Endothelial cell of umbilical vein (primary cell): ENCODE measurements at regions not wholly inside any gene's neighbourhood (a gene's known extent, or its start where the extent isn't known, plus 50 kb on each side); places are given as distances from the start of the nearest gene placed in this dataset.

Source experiments
- BruUV-seq: library from RNA; stranded (reverse); fragments of 400-500 nt; replicated peaks from 2 replicates; lab custom pipeline; 2021; lab: Mats Ljungman, UMichigan
- CTCF ChIA-PET: fragments of 300-600, 350-600 bp; sonication (Branson Sonifier 250); formaldehyde crosslinking; loops from one replicate; lab custom pipeline; 2021; ENCODE audit warnings: antibody characterized with exemption, inconsistent platforms; lab: Charles Lee
- POLR2A ChIA-PET: fragments of 300-600, 350-600 bp; sonication (Branson Sonifier 250); formaldehyde crosslinking; loops from one replicate; lab custom pipeline; 2021; ENCODE audit warnings: antibody characterized with exemption, inconsistent platforms; lab: Charles Lee
- DNase-seq: peaks from one replicate; pipeline ENCODE4 v3.0.0-alpha.2; 2011; ENCODE audit warnings: low read depth, low spot score
- FAIRE-seq: peaks from 2 replicates; lab custom pipeline; 2011; peaks lifted over from hg19 to GRCh38; lab: Jason Lieb, UNC
- H2AFZ ChIP-seq: 2 replicates; pipeline ENCODE4 v1.6.0; 2012; ENCODE audit warnings: low read depth, low read length, control low read depth, inconsistent platforms
- H3K27ac ChIP-seq: 2 replicates; pipeline ENCODE4 v1.5.1; 2011; ENCODE audit warnings: low read depth, mild to moderate bottlenecking, control low read depth, low read length, moderate library complexity; ENCODE audit not compliant: insufficient read depth
- H3K27me3 ChIP-seq, 2 experiments: 2 replicates each; pipeline versions ENCODE4 v1.6.0 to v1.6.1; 2011; ENCODE audit warnings: low read length in 2 of 2, mixed read lengths in 1 of 2; ENCODE audit not compliant: control insufficient read depth in 2 of 2, insufficient read depth in 2 of 2
- H3K36me3 ChIP-seq, 2 experiments: 2 replicates in 1 of 2; 3 replicates in 1 of 2; pipeline ENCODE4 v1.5.1; 2011; ENCODE audit warnings: low read length in 2 of 2, mild to moderate bottlenecking in 1 of 2, moderate library complexity in 1 of 2; ENCODE audit not compliant: control insufficient read depth in 2 of 2, insufficient read depth in 2 of 2; ENCODE audit errors: extremely low read depth in 1 of 2
- H3K4me1 ChIP-seq: 3 replicates; pipeline ENCODE4 v1.5.1; 2011; ENCODE audit warnings: mild to moderate bottlenecking, low read length; ENCODE audit not compliant: control insufficient read depth, insufficient read depth; ENCODE audit errors: extremely low read depth
- H3K4me2 ChIP-seq: 2 replicates; pipeline ENCODE4 v1.6.1; 2011; ENCODE audit warnings: low read length, control low read depth, mixed read lengths; ENCODE audit not compliant: insufficient read depth
- H3K4me3 ChIP-seq, 3 experiments: fragments of 200-600 bp in 1 of 3; sonication (generic), shearing (Covaris generic) in 1 of 3; replicated peaks in 1 of 3; 2 replicates each; pipeline ENCODE4 v1.5.1; 2011 to 2016; ENCODE audit warnings: control low read depth in 3 of 3, low read length in 3 of 3, mild to moderate bottlenecking in 2 of 3, inconsistent platforms in 1 of 3, low read depth in 1 of 3, moderate library complexity in 1 of 3; ENCODE audit not compliant: insufficient read depth in 1 of 3
- H3K79me2 ChIP-seq: 2 replicates; pipeline ENCODE4 v1.6.0; 2012; ENCODE audit warnings: low read length, inconsistent platforms; ENCODE audit not compliant: control insufficient read depth, insufficient read depth
- H3K9ac ChIP-seq: replicated peaks from 2 replicates; pipeline ENCODE3; 2011; ENCODE audit warnings: low read length, control low read depth; ENCODE audit not compliant: insufficient read depth; ENCODE audit errors: extremely low read depth
- H3K9me1 ChIP-seq: replicated peaks from 3 replicates; pipeline ENCODE4 v1.6.0; 2011; ENCODE audit warnings: mild to moderate bottlenecking, low read length; ENCODE audit not compliant: control insufficient read depth, insufficient read depth; ENCODE audit errors: extremely low read depth
- H3K9me3 ChIP-seq: replicated peaks from 2 replicates; pipeline ENCODE4 v1.5.1; 2012; ENCODE audit warnings: low read length, inconsistent platforms; ENCODE audit not compliant: control insufficient read depth, insufficient read depth
- H4K20me1 ChIP-seq: replicated peaks from 2 replicates; pipeline ENCODE3; 2011; ENCODE audit warnings: mild to moderate bottlenecking, low read length; ENCODE audit not compliant: control insufficient read depth, insufficient read depth; ENCODE audit errors: extremely low read depth
- EZH2 ChIP-seq: IDR thresholded peaks from 2 replicates; pipeline ENCODE4 v1.6.1; 2012; ENCODE audit warnings: borderline replicate concordance, low read depth, mild to moderate bottlenecking, moderate library complexity, low read length, inconsistent platforms; ENCODE audit not compliant: severe bottlenecking
- FOS ChIP-seq: IDR thresholded peaks from 2 replicates; pipeline ENCODE4 v1.6.1; 2011; ENCODE audit warnings: mild to moderate bottlenecking, low read length, moderate library complexity, borderline replicate concordance; ENCODE audit not compliant: insufficient read depth
- JUN ChIP-seq: IDR thresholded peaks from 2 replicates; pipeline ENCODE4 v1.6.1; 2011; ENCODE audit warnings: borderline replicate concordance, low read depth; ENCODE audit not compliant: insufficient read length, insufficient read depth
- POLR2A ChIP-seq: IDR thresholded peaks from 2 replicates; pipeline ENCODE4 v1.6.1; 2012; ENCODE audit warnings: low read depth, mild to moderate bottlenecking, control low read depth, low read length
- POLR2AphosphoS5 ChIP-seq: IDR thresholded peaks from 2 replicates; pipeline ENCODE4 v1.6.1; 2012; ENCODE audit warnings: low read depth, mild to moderate bottlenecking, control low read depth, low read length, moderate library complexity; ENCODE audit not compliant: insufficient read depth
- dilution Hi-C: fragments of 300-500 bp; cut with MboI; formaldehyde crosslinking; loops from one replicate; pipeline ENCODE4 v1.15.0; 2019; ENCODE audit warnings: low sequenced_read_pairs; ENCODE audit not compliant: extremely low pct_ligation_motif_present
- intact Hi-C: fragments of 100-400 bp; cut with micrococcal nuclease; formaldehyde crosslinking; loops from one replicate; pipeline ENCODE4 v1.10.0; 2022

DNA sequence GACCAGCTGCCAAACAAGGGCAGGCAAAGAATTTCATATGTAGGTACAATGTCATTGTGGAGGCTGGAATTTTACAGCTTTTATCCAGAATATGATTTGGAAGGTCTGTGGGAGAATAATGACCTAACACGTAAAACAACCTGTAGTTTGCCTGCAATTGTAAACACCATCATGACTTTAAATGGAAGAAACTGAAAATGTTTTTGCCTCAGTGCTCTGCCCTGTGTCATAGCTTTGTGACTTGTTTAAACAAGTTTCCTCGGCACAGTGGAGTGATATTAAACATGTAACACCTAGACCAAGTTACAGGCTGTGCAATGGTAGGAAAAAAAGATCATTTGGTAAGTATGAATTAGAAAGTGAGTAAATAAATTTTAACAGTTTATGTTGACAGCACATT is 171.6 kb upstream of the MBNL1 start:
- Histone ChIP-seq H3K36me3 (no peaks in the 10 kb centered on the region), H3K4me2 (no peak overlapping the region), H3K79me2 (no peaks in the 10 kb centered on the region), H3K9me3 (no peaks in the 10 kb centered on the region), H3K27me3 (no peaks in the 10 kb centered on the region), H3K9ac (no peak overlapping the region), H3K27ac (no peak overlapping the region), H3K4me1 (no peaks in the 10 kb centered on the region), H2AFZ (no peak overlapping the region), H3K4me3 (no peak overlapping the region), H3K9me1 (no peaks in the 10 kb centered on the region), H4K20me1 (no peaks in the 10 kb centered on the region)
- BruUV-seq = no TSS peak
- FAIRE-seq (no peak), DNase-seq (no peak)
- dilution Hi-C loops = no loop called here
- no peak for TF ChIP-seq EZH2
- no peak for TF ChIP-seq POLR2AphosphoS5
- TF ChIP-seq JUN = no peak
- no peak for TF ChIP-seq POLR2A
- TF ChIP-seq FOS = no peak
- POLR2A ChIA-PET = no interaction called here
- CTCF ChIA-PET = no interaction called here
- intact Hi-C loops = no loop called here

DNA sequence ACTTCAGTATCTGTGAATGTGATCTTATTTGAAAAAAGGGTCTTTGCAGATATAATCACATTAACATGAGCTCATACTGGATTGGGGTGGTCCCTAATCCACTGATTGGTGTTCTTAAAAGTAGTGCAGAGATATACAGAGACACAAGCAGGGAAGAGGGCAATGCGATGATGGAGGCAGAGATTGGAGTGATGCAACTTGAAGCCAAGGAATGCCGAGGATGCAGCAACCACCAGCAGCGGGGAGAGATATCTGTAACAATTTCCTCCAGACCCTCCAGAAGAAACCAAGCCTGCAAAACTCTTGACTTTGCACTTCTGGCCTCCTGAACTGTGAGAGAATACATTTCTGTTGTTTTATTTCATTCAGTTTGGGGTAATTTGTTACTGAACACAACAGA is 171.0 kb upstream of the MBNL1 start:
- ChIA-PET CTCF (no interaction called here), POLR2A (no interaction called here)
- Histone ChIP-seq H3K9me3 (no peaks in the 10 kb centered on the region), H3K9me1 (no peaks in the 10 kb centered on the region), H3K79me2 (no peaks in the 10 kb centered on the region), H3K27me3 (no peaks in the 10 kb centered on the region), H3K4me1 (no peaks in the 10 kb centered on the region), H3K36me3 (no peaks in the 10 kb centered on the region), H4K20me1 (no peaks in the 10 kb centered on the region), H3K9ac (no peak overlapping the region), H3K4me3 (no peak overlapping the region), H3K4me2 (no peak overlapping the region), H2AFZ (no peak overlapping the region), H3K27ac (no peak overlapping the region)
- no peak for TF ChIP-seq POLR2AphosphoS5
- dilution Hi-C loops (no loop called here), intact Hi-C loops (no loop called here)
- DNase-seq (no peak), FAIRE-seq (no peak)
- no TSS peak for BruUV-seq
